Transverse colon (tissue), 4 donors: ENCODE measurements at regions not wholly inside any gene's neighbourhood (a gene's known extent, or its start where the extent isn't known, plus 50 kb on each side); places are given as distances from the start of the nearest gene placed in this dataset.
"Not testable (repeated sequence)": the region's sequence is repeated elsewhere in the genome, so short reads cannot be mapped to it uniquely, and the experiment has no call there.

ENCODE experiments used
- POLR2A ChIP-seq: fragments of 450-650 bp; IDR thresholded peaks from one replicate; pipeline ENCODE4 v1.6.1; 2016; ENCODE audit warnings: antibody characterized with exemption, mild to moderate bottlenecking, moderate library complexity
- POLR2AphosphoS5 ChIP-seq, 3 donors: sonication (generic); formaldehyde crosslinking; IDR thresholded peaks; one replicate each; pipeline ENCODE4 v1.6.1; 2016; ENCODE audit warnings: antibody characterized with exemption in 3 of 3
- TF ChIP-seq, protein P1 (sequence below), 5 experiments: fragments of 200-600 bp in 3 of 5; fragments of 450-650 bp in 2 of 5; sonication (generic) in 3 of 5; IDR thresholded peaks; 1 replicate in 2 of 5; 2 replicates in 3 of 5; pipeline ENCODE4 v1.5.1; 2016 to 2017; ENCODE audit warnings: antibody characterized with exemption in 5 of 5, inconsistent platforms in 3 of 5, mild to moderate bottlenecking in 2 of 5, moderate library complexity in 1 of 5

DNA sequence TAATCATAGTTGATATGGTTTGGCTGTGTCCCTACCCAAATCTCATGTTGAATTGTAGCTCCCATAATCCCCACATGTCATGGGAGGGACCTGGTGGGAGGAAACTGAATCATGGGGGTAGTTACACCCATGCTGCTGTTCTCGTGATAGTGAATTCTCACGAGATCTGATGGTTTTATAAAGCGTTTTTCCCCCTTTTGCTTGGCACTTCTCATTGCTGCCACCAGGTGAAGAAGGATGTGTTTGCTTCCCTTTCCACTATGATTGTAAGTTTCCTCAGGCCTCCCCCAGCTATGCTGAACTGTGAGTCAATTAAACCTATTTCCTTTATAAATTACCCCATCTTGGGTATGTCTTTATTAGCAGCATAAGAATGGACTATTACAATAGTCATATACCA, 86.0 kb upstream of the MID1 start:
- TF ChIP-seq, protein P1, sequence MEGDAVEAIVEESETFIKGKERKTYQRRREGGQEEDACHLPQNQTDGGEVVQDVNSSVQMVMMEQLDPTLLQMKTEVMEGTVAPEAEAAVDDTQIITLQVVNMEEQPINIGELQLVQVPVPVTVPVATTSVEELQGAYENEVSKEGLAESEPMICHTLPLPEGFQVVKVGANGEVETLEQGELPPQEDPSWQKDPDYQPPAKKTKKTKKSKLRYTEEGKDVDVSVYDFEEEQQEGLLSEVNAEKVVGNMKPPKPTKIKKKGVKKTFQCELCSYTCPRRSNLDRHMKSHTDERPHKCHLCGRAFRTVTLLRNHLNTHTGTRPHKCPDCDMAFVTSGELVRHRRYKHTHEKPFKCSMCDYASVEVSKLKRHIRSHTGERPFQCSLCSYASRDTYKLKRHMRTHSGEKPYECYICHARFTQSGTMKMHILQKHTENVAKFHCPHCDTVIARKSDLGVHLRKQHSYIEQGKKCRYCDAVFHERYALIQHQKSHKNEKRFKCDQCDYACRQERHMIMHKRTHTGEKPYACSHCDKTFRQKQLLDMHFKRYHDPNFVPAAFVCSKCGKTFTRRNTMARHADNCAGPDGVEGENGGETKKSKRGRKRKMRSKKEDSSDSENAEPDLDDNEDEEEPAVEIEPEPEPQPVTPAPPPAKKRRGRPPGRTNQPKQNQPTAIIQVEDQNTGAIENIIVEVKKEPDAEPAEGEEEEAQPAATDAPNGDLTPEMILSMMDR (IDR thresholded peaks at IDR 0.05) = not testable (repeated sequence)
- TF ChIP-seq POLR2A; POLR2AphosphoS5 (IDR thresholded peaks at IDR 0.05): not testable (repeated sequence)
